ENCODE measurements at regions not wholly inside any gene's neighbourhood (a gene's known extent, or its start where the extent isn't known, plus 50 kb on each side); places are given as distances from the start of the nearest gene placed in this dataset.

DNA sequence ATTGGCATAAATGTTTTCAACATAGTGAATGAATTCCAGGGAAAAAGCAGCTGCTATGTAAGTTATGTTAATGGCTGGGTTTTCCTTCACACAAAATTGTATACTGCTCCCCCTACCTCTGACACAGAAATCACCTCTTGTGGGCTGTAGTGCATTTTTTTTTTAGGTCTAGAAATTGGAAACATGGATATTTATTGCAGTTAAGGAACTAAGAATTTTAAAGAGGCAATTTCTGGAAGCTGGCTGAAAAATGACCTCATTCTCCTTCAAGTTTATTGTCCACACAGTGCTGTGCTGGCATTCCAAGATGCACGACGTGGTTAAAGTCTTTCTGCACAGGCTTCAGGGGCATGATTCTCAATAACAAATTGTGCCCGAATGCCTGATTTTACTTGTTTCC is 1424.2 kb downstream of the MRPL39 start:
- no peak for DNase-seq

DNA sequence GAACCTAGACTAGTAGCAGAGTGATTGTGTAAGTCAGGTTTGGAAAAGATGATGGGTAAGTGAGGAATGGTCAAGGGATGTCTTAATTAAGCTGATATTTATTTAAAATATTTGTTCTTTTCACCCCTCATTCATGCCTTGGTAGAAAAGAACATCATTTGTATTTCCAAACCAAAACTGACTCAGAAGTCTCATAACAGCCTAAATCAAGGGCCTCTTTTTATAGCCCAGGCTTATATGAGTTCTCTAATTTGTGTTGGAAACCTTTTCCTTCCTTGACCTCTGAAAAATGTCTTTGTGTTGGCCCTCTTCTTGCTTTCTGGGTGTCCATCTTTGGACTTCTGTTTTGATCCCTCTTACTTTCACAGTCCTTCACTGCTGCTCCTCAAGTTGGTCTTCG is 1428.2 kb downstream of the MRPL39 start:
- DNase-seq = no peak

DNA sequence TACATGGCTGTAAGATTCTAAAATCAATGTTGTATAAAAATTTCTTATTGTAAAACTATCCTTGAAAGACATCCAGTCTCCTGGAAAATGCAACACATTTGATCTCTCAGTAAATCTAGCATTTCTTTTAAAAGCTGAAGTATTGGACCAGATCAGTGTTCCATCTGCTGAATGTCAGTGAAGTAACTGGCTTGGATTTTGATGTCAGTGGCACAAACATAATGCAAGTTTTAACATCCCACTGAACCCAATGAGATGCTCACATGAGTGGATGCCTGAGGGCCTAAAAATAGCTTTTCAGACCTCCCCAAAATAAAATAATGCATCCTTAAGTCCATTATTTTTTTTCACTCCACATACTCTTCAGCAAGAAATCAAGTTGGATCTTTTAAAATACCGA is 1432.2 kb downstream of the MRPL39 start:
- DNase-seq = no peak

DNA sequence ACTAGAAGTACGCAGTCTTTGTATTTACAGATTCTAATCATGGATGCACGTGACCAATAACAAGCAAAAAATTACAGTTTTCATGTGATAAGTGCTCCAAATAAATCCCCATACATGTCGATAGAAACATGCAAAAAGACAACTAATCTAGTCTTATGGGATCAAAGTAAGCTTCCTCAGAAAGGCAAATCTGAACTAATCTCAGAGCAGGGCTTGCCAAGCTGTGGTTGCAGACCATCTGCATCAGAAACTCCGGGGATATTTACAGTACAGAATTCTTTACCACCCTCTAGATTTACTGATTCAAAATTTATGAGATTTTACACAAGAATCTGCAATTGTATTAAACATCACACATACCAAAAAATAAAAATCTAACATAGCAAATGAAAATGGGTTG is 1435.5 kb downstream of the MRPL39 start:
- DNase-seq = no peak

DNA sequence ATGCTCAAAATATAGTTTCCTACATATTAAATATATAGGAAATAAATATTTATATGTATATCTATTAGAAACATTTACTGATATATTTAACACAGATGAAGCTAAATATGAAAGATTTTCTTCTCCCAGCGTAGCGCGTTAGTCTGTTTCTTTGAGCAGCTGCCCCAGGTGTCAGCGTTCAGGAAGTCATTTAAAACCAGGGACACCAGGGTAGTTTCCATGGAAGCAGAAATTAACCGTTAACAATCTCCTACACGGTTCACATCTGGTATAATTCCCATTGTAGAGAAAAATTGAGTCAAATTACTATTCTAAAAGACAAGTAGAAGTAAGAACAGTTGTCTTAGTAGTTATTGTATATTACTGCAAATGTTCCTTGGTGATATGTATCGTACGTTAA is 1443.7 kb downstream of the MRPL39 start:
- no peak for DNase-seq

DNA sequence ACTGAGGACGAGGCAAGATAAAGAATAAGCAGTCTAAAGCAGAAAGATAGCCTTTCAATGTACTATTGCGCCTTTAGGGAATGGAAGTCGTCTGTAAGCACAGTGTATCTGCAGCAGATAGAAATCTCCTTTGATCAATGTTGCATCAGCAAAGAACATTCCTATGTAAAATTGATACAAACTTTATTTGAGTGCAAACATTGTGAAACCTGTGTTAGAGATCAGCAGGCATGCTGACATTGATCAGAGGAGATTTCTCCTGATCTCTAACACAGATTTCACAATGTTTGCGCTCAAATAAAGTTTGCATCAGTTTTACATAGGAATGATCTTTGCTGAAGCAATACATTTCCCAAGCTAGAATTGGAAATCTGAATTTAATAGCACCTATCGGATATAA is 1446.8 kb downstream of the MRPL39 start:
- DNase-seq = no peak

DNA sequence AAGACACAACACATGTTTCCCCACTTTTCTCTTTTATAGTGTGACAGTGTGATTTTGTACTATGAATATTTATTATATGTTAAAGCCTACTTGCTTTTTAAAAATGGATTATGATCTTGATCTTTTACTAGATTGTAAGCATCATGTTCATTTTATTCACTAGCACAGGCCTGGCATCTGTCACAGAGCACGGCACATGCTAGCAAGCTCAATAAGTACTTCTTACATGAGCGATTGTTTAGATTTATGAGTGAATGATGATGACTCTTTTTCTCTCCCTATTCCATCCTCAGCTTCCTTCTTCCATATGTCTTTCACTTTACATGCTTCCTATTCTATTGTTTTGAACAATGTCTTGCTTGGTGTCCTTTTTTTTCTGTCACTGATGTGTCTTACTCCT is 1454.1 kb downstream of the MRPL39 start:
- no peak for DNase-seq

DNA sequence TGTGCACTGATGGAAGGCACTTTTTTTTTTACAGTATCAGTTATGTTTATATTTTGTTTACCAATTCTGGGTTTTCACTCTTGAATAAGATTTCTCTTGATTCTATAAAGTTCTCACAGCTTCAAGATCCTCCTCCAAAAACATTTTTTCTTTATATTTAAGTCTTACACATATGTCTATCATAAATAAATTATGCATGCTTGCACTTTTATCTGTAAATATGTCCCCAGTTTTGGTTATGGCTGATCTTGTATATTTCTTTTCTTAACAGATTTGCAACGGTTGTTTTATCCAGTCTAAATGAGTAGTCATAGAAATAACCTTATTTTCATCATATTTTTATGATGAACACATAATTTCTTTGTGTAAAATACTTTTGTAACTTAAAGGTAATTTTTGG is 1456.5 kb downstream of the MRPL39 start:
- DNase-seq = no peak

DNA sequence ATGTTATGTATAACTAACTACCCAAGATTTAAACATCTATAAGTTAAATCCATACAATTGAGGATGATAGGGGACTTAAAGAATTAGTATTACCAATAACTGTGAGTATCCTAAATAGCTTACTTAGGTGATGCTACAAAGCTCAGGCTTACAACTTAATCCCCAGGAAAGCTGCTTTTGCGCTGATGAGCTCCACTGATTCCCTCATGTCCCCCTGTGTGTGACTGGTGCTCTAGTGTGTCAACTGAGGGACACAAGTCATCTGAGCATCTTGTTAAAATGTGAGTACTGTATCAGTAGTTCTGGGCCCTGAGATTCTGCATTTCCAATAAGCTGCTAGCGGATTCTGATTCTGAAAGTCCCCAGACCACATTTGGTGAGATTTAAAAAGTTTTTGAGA is 1458.8 kb downstream of the MRPL39 start:
- DNase-seq = no peak

DNA sequence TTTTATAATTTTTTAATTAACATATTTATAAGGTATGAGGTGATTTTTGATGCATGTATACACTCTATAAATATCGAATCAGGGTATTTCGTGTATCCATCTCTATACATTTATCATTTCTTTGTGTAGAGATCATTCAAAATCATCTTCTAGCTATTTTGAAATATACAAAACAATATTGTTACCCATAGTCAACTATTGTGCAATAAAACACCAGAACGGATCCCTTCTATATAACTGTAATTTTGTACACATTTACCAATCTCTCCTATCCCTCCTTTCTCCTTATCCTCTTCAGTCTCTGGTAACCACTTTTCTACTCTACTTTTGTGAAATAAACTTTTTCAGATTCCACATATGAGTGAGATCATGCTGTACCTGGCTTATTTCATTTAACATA is 1459.6 kb downstream of the MRPL39 start:
- no peak for DNase-seq

DNA sequence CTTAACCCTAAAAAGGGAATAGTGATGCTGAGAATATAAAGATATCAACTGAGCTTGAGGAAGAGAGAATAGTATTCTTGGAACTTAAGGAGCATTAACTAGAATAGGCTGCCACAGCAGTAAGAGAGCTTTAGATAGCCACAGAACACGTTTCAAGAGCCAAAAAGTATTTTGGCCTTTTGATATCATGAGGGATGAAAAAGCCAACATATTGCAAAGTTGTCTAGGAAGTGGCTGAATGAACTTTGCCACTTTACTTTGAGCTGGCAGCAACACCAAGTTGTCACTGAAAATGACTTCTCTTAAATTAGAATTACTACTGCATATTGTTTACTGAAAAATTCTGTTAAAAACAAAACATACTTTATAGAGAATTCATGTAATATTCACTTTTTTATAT is 1476.2 kb downstream of the MRPL39 start:
- no peak for DNase-seq

DNA sequence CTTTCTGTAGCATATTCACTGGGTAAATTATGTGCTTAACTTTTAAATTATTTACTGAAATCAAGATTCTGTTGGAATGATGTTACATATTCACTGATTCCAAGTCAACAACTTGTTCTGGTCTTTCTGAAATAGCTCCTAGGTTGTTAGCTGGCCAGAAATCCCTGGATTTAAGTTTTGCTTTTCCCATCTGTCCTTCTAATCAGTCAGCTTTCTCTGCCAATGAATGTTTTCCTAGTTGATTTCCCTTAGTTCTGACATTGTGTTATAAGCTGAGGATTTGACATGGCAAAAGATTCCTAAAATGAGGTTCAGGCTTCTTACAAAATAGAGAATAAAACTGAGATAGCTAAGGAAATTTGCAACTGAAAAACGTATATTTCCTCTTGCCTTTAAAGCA is 1479.6 kb downstream of the MRPL39 start:
- DNase-seq = no peak

DNA sequence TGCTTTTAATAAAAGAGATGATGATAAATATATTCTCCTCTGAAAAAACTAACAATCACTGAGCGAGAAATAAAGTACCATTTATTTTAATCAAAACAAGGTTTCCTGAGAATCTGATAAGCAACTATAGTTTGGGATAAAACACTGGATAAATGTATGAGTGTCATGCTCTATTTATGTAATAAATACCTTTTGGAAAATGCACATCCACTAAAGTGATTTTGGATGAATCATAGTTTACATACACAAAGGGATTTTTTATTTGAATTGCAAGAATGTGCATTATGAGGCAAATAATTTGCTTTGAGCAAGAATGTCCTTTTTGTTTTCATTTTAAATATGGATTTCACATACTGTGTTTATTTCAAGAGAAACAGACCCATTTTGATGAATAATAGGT is 1483.5 kb downstream of the MRPL39 start:
- DNase-seq = no peak

DNA sequence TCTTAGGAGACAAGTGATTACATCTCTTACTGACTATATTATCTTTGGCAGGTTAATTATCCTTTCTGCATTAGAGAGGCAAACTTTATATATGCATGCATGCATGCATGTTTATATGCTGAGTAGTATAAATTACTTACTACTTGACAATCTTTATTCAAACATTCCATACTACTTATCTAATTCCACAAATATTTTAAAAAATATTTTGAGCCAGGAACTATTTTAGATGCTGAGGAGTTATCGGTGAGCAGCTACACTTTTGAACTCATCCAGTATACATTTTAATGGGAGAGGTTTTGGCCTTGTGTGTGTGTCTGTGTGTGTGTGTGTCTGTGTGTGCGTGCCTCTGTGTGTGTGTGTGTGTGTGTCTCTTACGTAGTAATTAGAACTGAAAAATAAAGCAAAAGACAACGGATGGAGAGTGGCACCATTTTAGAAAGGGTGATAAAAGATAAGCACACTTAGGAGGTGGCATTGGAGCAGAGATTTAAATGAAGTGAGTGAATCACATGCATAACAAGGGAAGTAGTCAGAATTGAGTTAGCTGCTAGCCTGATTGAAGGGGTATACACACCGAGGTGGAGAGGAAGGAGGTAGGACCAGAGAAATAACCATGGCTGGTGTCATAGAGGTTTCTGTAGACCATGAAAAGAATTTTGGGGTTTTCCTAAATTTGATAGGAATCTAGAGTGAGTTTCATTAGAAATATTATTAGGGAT is 1488.4 kb downstream of the MRPL39 start:
- no peak for DNase-seq

DNA sequence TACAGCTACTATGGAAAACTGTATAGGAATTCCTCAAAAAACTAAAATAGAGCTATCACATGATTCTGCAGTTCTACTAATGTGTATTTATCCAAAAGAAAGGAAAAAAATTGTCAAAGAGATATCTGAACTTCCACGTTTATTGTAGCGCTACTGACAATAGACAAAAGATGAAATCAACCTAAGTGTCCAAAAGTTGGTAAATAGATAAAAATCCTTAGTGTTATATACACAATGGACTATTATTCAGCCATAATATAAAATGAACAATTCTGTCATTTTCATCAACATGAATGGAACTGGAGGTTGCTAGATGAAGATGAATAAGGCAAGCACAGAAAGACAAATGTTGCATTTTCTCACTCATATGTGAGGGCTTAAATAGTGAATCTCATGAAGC is 1492.1 kb downstream of the MRPL39 start:
- no peak for DNase-seq

DNA sequence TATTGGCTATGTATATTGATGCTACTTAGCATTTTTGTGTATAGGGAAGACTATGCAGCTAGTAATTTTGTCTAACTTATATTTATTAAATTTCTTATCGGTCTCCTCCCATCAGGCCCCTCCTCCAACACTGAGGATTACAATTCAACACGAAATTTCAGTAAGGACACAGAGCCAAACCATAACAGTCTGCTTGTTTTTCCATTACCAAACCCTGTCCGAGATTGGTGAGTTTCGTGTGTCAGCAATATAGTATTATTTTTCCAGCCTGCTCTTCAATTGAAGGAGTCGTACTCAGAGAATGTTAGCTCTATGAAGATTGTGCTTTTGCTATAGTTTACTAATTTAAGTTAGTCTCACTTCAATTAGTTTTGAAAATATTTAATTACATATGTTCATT is 1495.3 kb downstream of the MRPL39 start:
- DNase-seq = no peak

DNA sequence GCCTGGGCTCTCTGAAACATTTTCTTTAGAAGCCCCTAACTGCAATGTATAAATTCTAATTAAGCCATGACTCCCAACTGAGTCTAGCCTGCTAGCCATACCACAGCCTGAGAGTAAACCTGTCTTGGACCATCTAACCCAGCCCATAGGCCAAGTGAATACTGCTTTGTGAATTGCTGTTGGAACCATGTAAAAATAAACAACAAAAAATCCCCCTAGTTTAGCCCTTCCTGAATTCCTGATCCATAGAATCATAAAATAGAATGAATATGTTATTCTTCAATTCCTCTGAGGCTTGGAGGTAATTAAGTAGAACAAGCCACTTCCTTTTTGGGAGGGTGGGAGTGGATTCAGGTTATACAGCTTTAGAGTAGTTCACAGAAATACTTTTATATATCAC is 1496.4 kb downstream of the MRPL39 start:
- DNase-seq = no peak

DNA sequence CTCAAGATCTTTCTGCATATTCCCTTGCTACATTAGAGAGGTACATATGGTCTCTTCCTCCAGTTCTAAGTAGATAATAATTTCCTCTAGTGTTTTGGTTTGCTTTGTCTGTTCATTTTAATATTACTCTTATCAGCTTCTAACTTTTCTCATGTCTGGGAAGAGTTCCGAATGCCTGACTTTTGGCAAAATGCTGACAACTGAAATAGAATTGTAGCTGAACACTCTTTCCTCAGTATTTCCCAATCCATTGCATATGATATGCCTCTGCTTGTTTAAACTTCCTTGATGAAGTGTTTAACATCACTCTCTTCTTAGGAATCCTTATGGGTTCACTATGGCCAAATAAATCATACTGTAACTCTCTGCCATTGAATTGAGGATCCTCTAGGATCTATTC is 1510.1 kb downstream of the MRPL39 start:
- no peak for DNase-seq

DNA sequence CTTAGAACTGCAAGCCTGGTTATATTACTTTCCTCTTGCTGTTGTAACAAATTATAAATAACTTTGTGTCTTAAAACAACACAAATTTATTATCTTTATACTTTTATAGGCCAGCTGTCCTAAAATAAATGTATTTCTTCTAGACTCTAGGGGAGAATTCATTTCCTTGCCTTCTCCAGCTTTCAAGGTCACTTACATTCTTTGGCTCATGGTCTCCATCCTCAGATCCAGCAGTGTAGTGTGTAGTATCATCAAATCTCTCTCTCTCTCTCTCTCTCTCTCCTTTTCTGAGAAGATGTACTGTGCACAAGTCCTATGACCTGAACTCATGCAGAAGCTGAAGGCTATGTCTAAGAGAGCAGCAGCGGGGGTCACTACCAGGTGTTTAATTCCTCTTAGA is 1510.6 kb downstream of the MRPL39 start:
- DNase-seq = no peak

DNA sequence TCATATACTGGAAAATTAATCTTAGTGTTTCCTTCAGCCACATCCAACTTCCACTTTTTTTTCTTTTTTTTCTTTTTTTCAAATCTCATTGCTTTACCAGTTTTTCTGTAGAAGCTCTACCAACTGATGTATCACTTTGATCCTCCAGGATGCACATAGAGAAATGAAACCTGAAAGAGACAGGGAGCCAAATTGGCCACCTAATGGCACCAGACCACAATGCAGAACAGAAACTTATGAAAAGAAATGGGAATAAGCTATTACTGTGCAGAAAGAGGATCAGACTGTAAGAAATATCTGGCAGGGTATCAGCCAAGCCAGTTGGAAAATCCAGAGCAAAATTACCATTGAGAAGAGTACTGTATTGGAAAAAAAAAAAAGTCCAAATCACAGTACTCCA is 1514.2 kb downstream of the MRPL39 start:
- no peak for DNase-seq

DNA sequence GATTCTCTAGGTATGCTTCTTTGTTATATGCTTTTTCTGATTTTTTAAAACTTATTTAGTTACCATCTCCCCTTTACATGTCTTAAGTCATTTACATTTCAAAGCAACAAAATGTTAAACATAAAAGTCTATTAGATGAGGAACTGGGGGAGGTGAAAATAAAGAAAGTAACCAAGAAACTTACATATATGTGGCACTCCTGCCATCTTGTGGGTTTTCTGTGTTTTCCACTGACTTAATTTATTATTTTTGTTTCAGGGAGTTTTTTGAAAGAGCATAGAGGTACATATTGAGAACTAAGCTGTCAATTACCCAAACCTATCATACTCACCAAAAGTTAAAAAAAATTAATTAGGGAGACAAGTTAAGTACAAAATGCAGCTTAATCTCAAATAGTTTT is 1531.1 kb downstream of the MRPL39 start:
- no peak for DNase-seq

DNA sequence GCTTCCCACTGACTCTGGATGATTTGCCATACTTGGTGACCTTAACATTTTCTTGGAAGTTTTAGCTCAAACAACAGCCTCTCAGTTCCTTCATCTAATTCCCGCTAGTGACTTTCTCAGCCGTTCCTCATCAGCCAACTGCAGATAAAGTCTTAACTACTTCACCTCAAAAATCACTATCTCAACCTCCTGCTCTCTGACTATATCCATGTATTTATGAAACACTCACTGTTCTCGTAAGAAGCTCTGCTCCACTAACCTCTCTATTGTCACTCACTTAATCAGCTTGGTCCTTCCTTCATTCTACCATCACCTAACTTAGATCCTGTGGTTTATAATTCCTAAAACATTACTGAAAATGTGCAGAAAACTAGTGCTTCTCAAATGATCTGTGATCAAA is 1551.6 kb downstream of the MRPL39 start:
- no peak for DNase-seq

DNA sequence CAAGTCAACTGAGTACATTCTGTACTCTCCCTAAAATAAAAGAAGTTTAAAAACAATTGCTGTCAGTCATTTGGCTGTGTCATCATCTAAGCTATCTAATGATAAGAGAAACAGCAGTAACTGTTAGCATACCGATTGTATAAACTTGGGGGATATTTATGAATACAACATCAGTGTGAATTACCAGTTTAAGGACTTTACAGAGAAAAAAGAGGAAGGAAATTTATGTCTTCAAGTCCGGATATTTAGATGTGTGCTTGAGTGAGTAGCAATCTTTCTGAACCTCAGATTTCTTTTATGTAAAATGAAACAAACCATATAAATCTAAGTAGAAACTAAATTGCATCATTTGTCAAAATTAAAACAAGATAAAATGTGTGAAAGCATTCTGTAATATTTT is 1557.0 kb downstream of the MRPL39 start:
- no peak for DNase-seq

DNA sequence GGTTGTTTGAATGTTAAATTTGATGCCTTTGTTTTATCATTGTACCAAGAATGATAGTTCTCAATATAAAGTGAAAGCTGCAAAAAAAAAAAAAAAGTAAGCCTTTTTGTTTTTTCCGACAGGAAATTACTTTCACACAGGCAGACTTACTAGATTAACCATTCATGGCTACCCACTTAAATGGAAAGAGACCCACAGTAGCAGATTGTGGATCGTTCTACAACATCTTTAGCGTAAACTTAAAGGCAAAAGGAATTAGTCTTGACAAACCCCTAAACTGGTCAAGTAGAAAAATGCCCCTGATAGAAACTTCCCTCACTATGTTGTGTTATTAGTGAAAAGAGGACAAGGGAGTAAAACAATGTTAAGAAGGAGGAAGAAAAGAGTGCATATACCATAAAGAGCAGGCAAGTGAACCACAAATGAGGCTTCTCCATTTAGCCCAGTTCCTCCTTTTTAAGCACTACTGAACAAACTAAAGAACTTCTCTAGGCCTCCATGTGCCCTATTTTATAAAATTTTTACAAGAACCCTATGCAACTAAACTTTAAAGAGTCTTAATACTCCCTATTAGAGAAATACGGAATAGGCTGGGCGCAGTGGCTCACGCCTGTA is 1560.3 kb downstream of the MRPL39 start:
- no peak for DNase-seq

DNA sequence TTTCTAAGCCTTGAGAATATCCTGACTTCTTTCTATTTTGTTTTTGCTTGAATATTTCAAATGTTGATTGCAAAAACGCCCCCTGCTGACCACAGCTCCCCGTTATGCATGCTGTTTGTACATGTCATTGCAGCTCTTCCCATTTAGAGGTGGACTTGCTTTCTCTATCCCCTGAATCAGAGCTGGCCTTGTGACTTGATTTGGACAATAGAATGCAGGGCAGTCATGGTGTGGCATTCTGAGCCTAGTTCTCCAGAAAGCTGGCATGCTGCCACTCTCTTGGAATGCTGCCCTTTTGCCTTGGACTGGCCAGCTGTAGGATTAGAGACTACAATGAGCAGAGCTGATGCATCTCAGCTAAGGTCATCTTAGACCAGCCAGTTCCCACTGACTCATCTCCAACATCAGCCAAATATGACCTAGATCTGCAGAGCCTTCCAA is 1561.5 kb downstream of the MRPL39 start:
- DNase-seq = peak; percentile 14
